MCF 10A (cell line): ENCODE measurements at regions not wholly inside any gene's neighbourhood (a gene's known extent, or its start where the extent isn't known, plus 50 kb on each side); places are given as distances from the start of the nearest gene placed in this dataset.

Source experiments
- BruUV-seq: library from RNA; stranded (reverse); fragments of 400-500 nt; replicated peaks from 2 replicates; lab custom pipeline; 2021; lab: Mats Ljungman, UMichigan
- CTCF ChIA-PET: fragments of 300-600 bp; sonication (Branson Sonifier 250); formaldehyde crosslinking; extraction: SDS; loops from one replicate; lab custom pipeline; 2021; ENCODE audit warnings: antibody characterized with exemption, inconsistent platforms; lab: Yijun Ruan, JAX
- POLR2A ChIA-PET: fragments of 300-600, 350-650 bp; sonication (Branson Sonifier 250); formaldehyde crosslinking; extraction: SDS; loops from one replicate; lab custom pipeline; 2020; ENCODE audit warnings: antibody characterized with exemption, inconsistent platforms; lab: Yijun Ruan, JAX
- DNase-seq: peaks from one replicate; pipeline ENCODE4 v3.0.0-alpha.2; 2018; ENCODE audit not compliant: unreplicated experiment
- H3K27ac Mint-ChIP-seq: one replicate; pipeline ENCODE4 v1.8.0; 2022; ENCODE audit warnings: mild to moderate bottlenecking, low read depth, mixed read lengths; ENCODE audit not compliant: unreplicated experiment
- H3K27me3 Mint-ChIP-seq: one replicate; pipeline ENCODE4 v1.8.0; 2022; ENCODE audit warnings: mixed read lengths; ENCODE audit not compliant: insufficient read depth, unreplicated experiment
- H3K36me3 Mint-ChIP-seq: one replicate; pipeline ENCODE4 v1.8.0; 2022; ENCODE audit warnings: mild to moderate bottlenecking, moderate library complexity, mixed read lengths; ENCODE audit not compliant: insufficient read depth, unreplicated experiment
- H3K4me1 Mint-ChIP-seq: one replicate; pipeline ENCODE4 v1.8.0; 2022; ENCODE audit warnings: mixed read lengths; ENCODE audit not compliant: insufficient read depth, unreplicated experiment
- H3K4me3 Mint-ChIP-seq: one replicate; pipeline ENCODE4 v1.8.0; 2022; ENCODE audit warnings: mild to moderate bottlenecking, moderate library complexity, mixed read lengths; ENCODE audit not compliant: unreplicated experiment
- H3K9me3 Mint-ChIP-seq: one replicate; pipeline ENCODE4 v1.8.0; 2022; ENCODE audit warnings: mixed read lengths; ENCODE audit not compliant: unreplicated experiment
- CTCF ChIP-seq: fragments of 200-600 bp; IDR thresholded peaks from one replicate; pipeline ENCODE4 v1.8.0; 2022; ENCODE audit warnings: antibody characterized with exemption, mild to moderate bottlenecking; ENCODE audit not compliant: unreplicated experiment
- intact Hi-C: fragments of 100-400 bp; cut with micrococcal nuclease; formaldehyde crosslinking; loops from 2 replicates; pipeline ENCODE4 v1.14.1; 2022

GRCh38 chr1:219405531-219406331 is 207.2 kb downstream of the ZC3H11B start:
- no TSS peak for BruUV-seq
- H3K4me3 Mint-ChIP-seq: no peak overlapping the region

GRCh38 chr1:219404629-219405028 is 208.3 kb downstream of the ZC3H11B start:
- Mint-ChIP-seq H3K27ac (no peak overlapping the region), H3K9me3 (no peaks in the 10 kb centered on the region), H3K27me3 (peaks cover 52% of the 10 kb centered on the region), H3K36me3 (no peaks in the 10 kb centered on the region), H3K4me1 (no peaks in the 10 kb centered on the region), H3K4me3 (no peak overlapping the region)
- ChIA-PET CTCF (interaction anchor here (1.0 to 1.1 kb wide), 3 partner anchors 10 to 1105 kb away, joined by 3 read pairs; no protein-coding TSS in a partner anchor), POLR2A (no interaction called here)
- no peak for TF ChIP-seq CTCF
- no peak for DNase-seq
- intact Hi-C loops: no loop called here
- BruUV-seq: no TSS peak

More at GRCh38 chr1:219405531-219406331, 207.2 kb downstream of the ZC3H11B start:
- H3K4me1 Mint-ChIP-seq: no peaks in the 10 kb centered on the region
- peaks cover 56% of the 10 kb centered on the region for H3K27me3 Mint-ChIP-seq
- CTCF ChIA-PET: interaction anchor here (0.7 to 1.9 kb wide), 4 partner anchors 9 to 1104 kb away, joined by 3 to 6 read pairs (median 4); no protein-coding TSS in a partner anchor
- H3K9me3 Mint-ChIP-seq: no peaks in the 10 kb centered on the region
- no peak for TF ChIP-seq CTCF
- DNase-seq: no peak
- intact Hi-C loops: no loop called here
- H3K36me3 Mint-ChIP-seq: no peaks in the 10 kb centered on the region
- no peak overlapping the region for H3K27ac Mint-ChIP-seq
- POLR2A ChIA-PET: interaction anchor here (0.7 to 1.1 kb wide), 4 partner anchors 100 to 1120 kb away, joined by 3 to 4 read pairs (median 3); partner anchors contain the start of gene RRP15

GRCh38 chr1:219402925-219403324 is 210.0 kb downstream of the ZC3H11B start:
- POLR2A ChIA-PET: no interaction called here
- Mint-ChIP-seq H3K27me3 (peaks cover 35% of the 10 kb centered on the region), H3K36me3 (no peaks in the 10 kb centered on the region), H3K4me3 (no peak overlapping the region), H3K9me3 (peaks cover 5% of the 10 kb centered on the region), H3K4me1 (no peaks in the 10 kb centered on the region), H3K27ac (no peak overlapping the region)
- no peak for DNase-seq
- no TSS peak for BruUV-seq
- TF ChIP-seq CTCF: no peak
- intact Hi-C loops: no loop called here
- CTCF ChIA-PET: interaction anchor here (0.6 to 3.1 kb wide), 3 partner anchors 17 to 1103 kb away, joined by 3 to 15 read pairs (median 3); no protein-coding TSS in a partner anchor
